CD4-positive, alpha-beta memory T cell (primary cell): ENCODE measurements at regions not wholly inside any gene's neighbourhood (a gene's known extent, or its start where the extent isn't known, plus 50 kb on each side); places are given as distances from the start of the nearest gene placed in this dataset.

ENCODE experiments used
- CTCF ChIA-PET: fragments of 350-600 bp; sonication (Branson Sonifier 250); formaldehyde crosslinking; loops from one replicate; lab custom pipeline; 2021; ENCODE audit warnings: inconsistent platforms; ENCODE audit not compliant: partially characterized antibody; lab: Charles Lee
- POLR2A ChIA-PET: fragments of 350-600 bp; sonication (Branson Sonifier 250); formaldehyde crosslinking; loops from one replicate; lab custom pipeline; 2021; ENCODE audit not compliant: partially characterized antibody; lab: Charles Lee
- DNase-seq, 5 donors: peaks; one replicate each; pipeline versions ENCODE4 v3.0.0 to v3.0.0-alpha.2; 2020 to 2022; ENCODE audit warnings: mixed read lengths in 1 of 5
- H3K27ac ChIP-seq: one replicate; pipeline ENCODE4 v1.7.0; 2013; ENCODE audit warnings: low read depth, low read length
- H3K27me3 ChIP-seq: 2 replicates; pipeline ENCODE4 v1.7.0; 2013; ENCODE audit warnings: mild to moderate bottlenecking, low read length, moderate library complexity; ENCODE audit not compliant: insufficient read depth
- H3K36me3 ChIP-seq: 2 replicates; pipeline ENCODE4 v1.7.0; 2013; ENCODE audit warnings: mild to moderate bottlenecking, low read length, moderate library complexity; ENCODE audit not compliant: insufficient read depth
- H3K4me1 ChIP-seq: 2 replicates; pipeline ENCODE4 v1.7.0; 2013; ENCODE audit warnings: mild to moderate bottlenecking, low read length, moderate library complexity; ENCODE audit not compliant: insufficient read depth
- H3K4me3 ChIP-seq, 2 donors: one replicate each; pipeline ENCODE4 v1.7.0; 2013; ENCODE audit warnings: low read length in 2 of 2, mild to moderate bottlenecking in 1 of 2
- H3K9me3 ChIP-seq, 2 donors: one replicate each; pipeline ENCODE4 v1.7.0; 2013; ENCODE audit warnings: low read length in 2 of 2, control low read depth in 1 of 2; ENCODE audit not compliant: control insufficient read depth in 1 of 2
- H3K27ac Mint-ChIP-seq, 7 donors: one replicate each; pipeline ENCODE4 v1.8.0; 2020 to 2021; ENCODE audit warnings: mixed read lengths in 7 of 7, mild to moderate bottlenecking in 6 of 7, inconsistent platforms in 3 of 7, moderate library complexity in 3 of 7
- H3K27me3 Mint-ChIP-seq, 2 donors: one replicate each; pipeline ENCODE4 v1.8.0; 2020 to 2021; ENCODE audit warnings: mixed read lengths in 2 of 2
- H3K36me3 Mint-ChIP-seq, 2 donors: one replicate each; pipeline ENCODE4 v1.8.0; 2020 to 2021; ENCODE audit warnings: mixed read lengths in 2 of 2, inconsistent platforms in 1 of 2, mild to moderate bottlenecking in 1 of 2
- H3K4me1 Mint-ChIP-seq, 4 donors: one replicate each; pipeline ENCODE4 v1.8.0; 2020 to 2021; ENCODE audit warnings: mixed read lengths in 4 of 4, mild to moderate bottlenecking in 1 of 4
- H3K4me3 Mint-ChIP-seq, 8 donors: one replicate each; pipeline ENCODE4 v1.8.0; 2020 to 2021; ENCODE audit warnings: mixed read lengths in 8 of 8, mild to moderate bottlenecking in 7 of 8, moderate library complexity in 6 of 8, inconsistent platforms in 3 of 8
- H3K9me3 Mint-ChIP-seq, 8 donors: one replicate each; pipeline ENCODE4 v1.8.0; 2020 to 2021; ENCODE audit warnings: mixed read lengths in 8 of 8, mild to moderate bottlenecking in 5 of 8, inconsistent platforms in 3 of 8, moderate library complexity in 1 of 8
- intact Hi-C: fragments of 100-400 bp; cut with micrococcal nuclease; formaldehyde crosslinking; loops from one replicate; pipeline ENCODE4 v1.15.1; 2023

DNA sequence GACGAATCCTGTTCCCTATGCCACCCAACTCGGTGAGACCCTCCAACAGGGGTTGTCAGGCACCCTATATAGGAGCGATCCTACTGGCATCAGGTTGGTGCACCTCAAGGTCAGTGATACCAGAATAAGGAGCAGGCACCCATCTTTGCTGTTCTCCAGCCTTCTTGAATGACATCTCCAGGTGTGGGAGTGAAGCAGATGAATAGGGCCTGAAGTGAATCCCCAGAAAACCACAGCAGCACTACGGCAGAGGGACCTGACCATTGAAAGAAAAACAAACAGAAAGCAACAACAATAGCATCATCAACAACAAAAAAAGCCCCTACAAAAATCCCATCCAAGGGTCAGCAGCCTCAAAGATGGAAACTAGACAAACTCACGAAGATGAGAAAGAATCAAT lies 445.2 kb upstream of the ATP2B1 start:
- Mint-ChIP-seq H3K27ac (no peak overlapping the region), H3K27me3 (no peaks in the 10 kb centered on the region), H3K9me3 (peaks cover 0 to 4% (median 0%) of the 10 kb centered on the region in 8 donors), H3K4me1 (peaks cover 2 to 6% (median 4%) of the 10 kb centered on the region in 4 donors), H3K4me3 (no peak overlapping the region), H3K36me3 (no peaks in the 10 kb centered on the region)
- ChIA-PET POLR2A (no interaction called here), CTCF (no interaction called here)
- H3K27me3 ChIP-seq = no peaks in the 10 kb centered on the region
- H3K4me1 ChIP-seq = no peaks in the 10 kb centered on the region
- H3K4me3 ChIP-seq = no peak overlapping the region
- no peaks in the 10 kb centered on the region for H3K36me3 ChIP-seq
- H3K9me3 ChIP-seq = no peaks in the 10 kb centered on the region
- intact Hi-C loops = no loop called here
- H3K27ac ChIP-seq = no peak overlapping the region
- no peak for DNase-seq

DNA sequence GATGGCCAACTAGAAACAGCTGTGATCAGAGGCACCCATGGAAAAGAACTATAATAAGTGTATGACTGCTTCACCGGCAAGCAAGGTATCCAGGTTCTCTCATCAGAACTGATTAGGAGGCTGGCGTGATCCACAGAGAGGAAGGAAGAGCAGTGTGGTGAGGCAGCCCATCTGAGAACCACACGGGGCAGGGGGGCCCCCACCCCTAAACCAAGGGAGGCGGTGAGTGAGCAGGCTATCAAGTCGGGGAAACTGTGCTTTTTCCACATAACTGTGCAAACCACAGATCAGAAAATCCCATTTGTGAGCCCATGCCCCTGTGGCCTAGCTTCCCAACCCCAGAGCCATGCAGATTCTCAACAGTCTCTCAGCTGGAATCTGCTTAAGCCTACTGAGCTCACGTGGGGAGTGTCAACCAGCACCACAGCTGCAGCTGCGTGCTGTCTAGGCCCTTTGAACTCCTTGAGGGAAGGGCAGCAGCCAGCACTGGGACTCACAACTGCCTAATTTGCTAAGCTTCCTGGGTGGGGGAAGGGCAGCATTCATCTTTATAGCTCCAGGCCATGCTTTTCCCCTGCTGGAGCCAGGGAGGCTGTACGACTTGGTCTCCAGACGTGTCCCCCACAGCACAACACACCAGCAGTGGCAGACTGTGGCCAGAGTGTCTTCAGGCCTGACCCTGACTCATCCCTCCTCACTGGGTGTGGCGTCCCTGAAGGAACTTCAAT lies 444.4 kb upstream of the ATP2B1 start:
- Histone ChIP-seq H3K27ac (no peak overlapping the region), H3K4me1 (no peaks in the 10 kb centered on the region), H3K9me3 (no peaks in the 10 kb centered on the region), H3K36me3 (no peaks in the 10 kb centered on the region), H3K4me3 (no peak overlapping the region), H3K27me3 (no peaks in the 10 kb centered on the region)
- Mint-ChIP-seq H3K27me3 (no peaks in the 10 kb centered on the region), H3K9me3 (peaks cover 0 to 4% (median 0%) of the 10 kb centered on the region in 8 donors), H3K36me3 (no peaks in the 10 kb centered on the region), H3K27ac (no peak overlapping the region), H3K4me3 (no peak overlapping the region), H3K4me1 (peaks cover 2 to 6% (median 4%) of the 10 kb centered on the region in 4 donors)
- no peak for DNase-seq
- CTCF ChIA-PET = no interaction called here
- POLR2A ChIA-PET = no interaction called here
- intact Hi-C loops = no loop called here

DNA sequence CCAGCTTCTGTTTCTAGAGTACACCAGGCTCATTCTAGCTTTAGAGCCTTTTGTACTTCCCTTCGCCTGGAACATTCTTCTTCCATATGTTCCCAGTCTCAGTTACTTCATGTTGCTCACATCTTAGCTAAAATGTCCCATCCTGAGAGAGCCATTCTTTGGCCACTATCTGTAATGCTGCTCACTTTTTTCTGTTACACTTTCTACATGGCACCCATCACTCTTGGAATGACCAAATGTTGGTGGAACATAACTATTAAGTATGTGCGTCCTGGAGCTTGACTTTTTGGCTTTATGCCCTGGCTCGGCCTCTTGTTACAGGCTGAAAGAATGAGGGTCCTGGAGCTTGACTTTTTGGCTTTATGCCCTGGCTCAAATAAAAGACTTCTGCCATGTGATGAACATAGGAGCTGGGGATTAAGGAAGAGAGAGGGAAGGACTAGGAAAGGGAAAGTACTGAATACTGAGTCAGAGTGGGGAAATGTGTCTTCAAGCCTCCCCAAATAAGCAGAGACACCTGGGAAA lies 442.9 kb upstream of the ATP2B1 start:
- no peaks in the 10 kb centered on the region for H3K9me3 ChIP-seq
- intact Hi-C loops = no loop called here

DNA sequence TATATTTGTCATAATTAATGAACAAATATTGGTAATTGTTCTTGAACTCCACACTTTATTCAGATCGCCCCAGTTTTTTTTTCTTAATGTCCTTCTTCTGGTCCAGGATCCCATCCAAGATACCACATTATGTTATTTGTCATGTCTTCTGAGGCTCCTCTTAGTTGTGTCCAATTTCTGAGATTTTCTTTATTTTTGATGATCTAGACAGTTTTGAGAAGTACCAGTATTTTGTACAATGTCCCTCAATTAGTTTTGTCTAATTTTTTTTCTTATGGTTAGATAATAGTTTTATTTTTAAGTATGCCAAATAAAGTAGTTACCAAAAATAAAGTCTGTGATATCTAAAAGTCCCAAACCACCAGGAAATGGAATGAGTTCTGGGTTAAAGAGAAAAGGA lies 440.8 kb upstream of the ATP2B1 start:
- peaks cover 3 to 10% of the 10 kb centered on the region in 2 donors for H3K27me3 Mint-ChIP-seq
- Histone ChIP-seq H3K27ac (no peak overlapping the region), H3K9me3 (no peaks in the 10 kb centered on the region), H3K4me1 (no peaks in the 10 kb centered on the region), H3K4me3 (no peak overlapping the region), H3K27me3 (no peaks in the 10 kb centered on the region), H3K36me3 (no peaks in the 10 kb centered on the region)
- no peak overlapping the region for H3K4me3 Mint-ChIP-seq
- POLR2A ChIA-PET = no interaction called here
- H3K9me3 Mint-ChIP-seq = peaks cover 0 to 7% (median 2%) of the 10 kb centered on the region in 8 donors
- intact Hi-C loops = no loop called here
- CTCF ChIA-PET = no interaction called here
- peaks cover 0 to 4% of the 10 kb centered on the region in 2 donors for H3K36me3 Mint-ChIP-seq
- no peak for DNase-seq
- H3K4me1 Mint-ChIP-seq = peaks cover 2 to 6% (median 4%) of the 10 kb centered on the region in 4 donors
- H3K27ac Mint-ChIP-seq = no peak overlapping the region

More for the DNA sequence above, 442.9 kb upstream of the ATP2B1 start:
- Histone ChIP-seq H3K4me1 (no peaks in the 10 kb centered on the region), H3K4me3 (no peak overlapping the region), H3K27me3 (no peaks in the 10 kb centered on the region), H3K36me3 (no peaks in the 10 kb centered on the region), H3K27ac (no peak overlapping the region)
- H3K36me3 Mint-ChIP-seq = peaks cover 0 to 4% of the 10 kb centered on the region in 2 donors
- peaks cover 2 to 6% (median 4%) of the 10 kb centered on the region in 4 donors for H3K4me1 Mint-ChIP-seq
- DNase-seq = no peak
- no peak overlapping the region for H3K4me3 Mint-ChIP-seq
- POLR2A ChIA-PET = no interaction called here
- H3K27ac Mint-ChIP-seq = no peak overlapping the region
- CTCF ChIA-PET = no interaction called here
- peaks cover 3 to 6% of the 10 kb centered on the region in 2 donors for H3K27me3 Mint-ChIP-seq
- H3K9me3 Mint-ChIP-seq = peaks cover 0 to 7% (median 0%) of the 10 kb centered on the region in 8 donors

DNA sequence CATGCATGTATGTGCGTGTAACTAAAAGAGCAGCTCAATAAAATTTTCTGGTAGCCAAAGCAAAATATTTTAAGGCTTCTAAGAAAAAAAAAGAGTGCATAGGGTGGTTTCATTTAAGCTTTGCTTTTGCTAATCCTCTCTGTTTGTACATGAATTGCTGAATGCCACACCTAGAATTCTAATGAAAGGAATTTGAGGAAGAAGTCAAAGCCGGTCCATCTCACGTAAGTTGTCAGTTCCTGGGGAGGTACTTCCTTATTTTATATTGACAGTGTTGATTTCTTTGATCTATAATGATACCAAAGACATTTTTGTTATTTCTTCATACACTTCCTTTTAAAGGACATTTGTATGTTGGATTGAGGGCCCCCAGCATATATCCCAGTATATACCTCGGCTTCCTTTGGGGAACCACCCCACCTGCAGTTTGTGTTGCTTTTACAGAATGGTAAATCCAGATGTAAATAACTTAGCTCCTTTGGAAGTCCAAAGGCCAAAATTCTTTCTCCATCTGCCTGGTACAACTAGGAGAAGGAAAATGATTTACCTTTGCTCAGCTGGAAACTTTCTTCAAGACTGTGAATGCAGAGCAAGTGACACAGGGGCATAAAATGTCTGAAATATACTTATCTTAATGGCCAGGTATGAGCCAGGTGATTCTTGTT lies 420.9 kb upstream of the ATP2B1 start:
- H3K27me3 Mint-ChIP-seq = peaks cover under 1 to 7% of the 10 kb centered on the region in 2 donors
- intact Hi-C loops = no loop called here
- H3K27ac ChIP-seq = no peak overlapping the region
- no peak overlapping the region for H3K27ac Mint-ChIP-seq
- H3K4me1 ChIP-seq = no peaks in the 10 kb centered on the region
- ChIA-PET CTCF (no interaction called here), POLR2A (no interaction called here)
- no peak for DNase-seq
- peaks cover 0 to 3% (median 0%) of the 10 kb centered on the region in 8 donors for H3K9me3 Mint-ChIP-seq
- no peaks in the 10 kb centered on the region for H3K4me1 Mint-ChIP-seq
- no peak overlapping the region for H3K4me3 Mint-ChIP-seq
- H3K27me3 ChIP-seq = no peaks in the 10 kb centered on the region
- H3K9me3 ChIP-seq = no peaks in the 10 kb centered on the region
- H3K36me3 Mint-ChIP-seq = peaks cover 0 to 3% of the 10 kb centered on the region in 2 donors
- H3K4me3 ChIP-seq = no peak overlapping the region
- H3K36me3 ChIP-seq = no peaks in the 10 kb centered on the region

DNA sequence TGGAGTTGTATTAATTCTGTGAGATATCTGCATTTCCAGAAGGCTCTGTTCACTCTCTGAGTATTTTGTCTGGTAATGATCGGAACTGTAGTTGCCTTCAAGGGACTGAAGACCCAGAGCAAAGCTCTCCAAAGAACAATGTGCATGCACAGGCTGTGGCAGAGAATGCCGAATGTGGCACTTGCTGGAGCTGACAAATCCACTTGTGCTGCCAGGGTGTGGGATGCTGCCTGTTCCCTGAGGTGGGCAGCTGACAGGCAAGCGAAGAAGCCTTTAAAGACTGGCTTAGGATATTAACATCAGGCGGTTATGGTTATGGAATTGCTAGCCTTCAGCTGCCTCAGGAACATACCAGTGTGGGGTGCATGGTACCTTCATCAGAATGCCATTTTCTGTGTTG lies 419.9 kb upstream of the ATP2B1 start:
- Mint-ChIP-seq H3K4me1 (no peaks in the 10 kb centered on the region), H3K9me3 (peaks cover 0 to 5% (median 0%) of the 10 kb centered on the region in 8 donors), H3K4me3 (no peak overlapping the region), H3K27me3 (peaks cover 2 to 10% of the 10 kb centered on the region in 2 donors), H3K36me3 (peaks cover 0 to 3% of the 10 kb centered on the region in 2 donors), H3K27ac (no peak overlapping the region)
- DNase-seq = no peak
- H3K4me3 ChIP-seq = no peak overlapping the region
- H3K9me3 ChIP-seq = no peaks in the 10 kb centered on the region
- H3K27me3 ChIP-seq = no peaks in the 10 kb centered on the region
- ChIA-PET CTCF (no interaction called here), POLR2A (no interaction called here)
- no peak overlapping the region for H3K27ac ChIP-seq
- H3K36me3 ChIP-seq = no peaks in the 10 kb centered on the region
- no peaks in the 10 kb centered on the region for H3K4me1 ChIP-seq
- intact Hi-C loops = no loop called here

DNA sequence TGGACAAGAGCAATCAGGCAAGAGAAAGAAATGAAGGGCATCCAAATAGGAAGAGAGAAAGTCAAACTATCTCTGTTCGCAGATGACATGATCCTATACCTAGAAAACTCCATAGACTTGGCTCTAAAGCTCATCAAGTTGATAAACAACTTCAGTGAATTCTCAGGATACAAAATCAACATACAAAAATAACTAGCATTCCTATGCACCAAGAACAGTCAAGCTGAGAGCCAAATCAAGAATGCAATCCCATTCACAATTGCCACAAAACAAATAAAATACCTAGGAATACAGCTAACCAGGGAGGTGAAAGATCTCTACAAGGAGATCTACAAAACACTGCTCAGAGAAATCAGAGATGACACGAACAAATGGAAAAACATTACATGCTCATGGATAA lies 417.5 kb upstream of the ATP2B1 start:
- Mint-ChIP-seq H3K27ac (no peak overlapping the region), H3K4me3 (no peak overlapping the region), H3K27me3 (peaks cover 2 to 10% of the 10 kb centered on the region in 2 donors), H3K36me3 (peaks cover 0 to 3% of the 10 kb centered on the region in 2 donors), H3K9me3 (peaks cover 0 to 11% (median 5%) of the 10 kb centered on the region in 8 donors), H3K4me1 (no peaks in the 10 kb centered on the region)
- Histone ChIP-seq H3K36me3 (no peaks in the 10 kb centered on the region), H3K27ac (no peak overlapping the region), H3K4me3 (no peak overlapping the region), H3K27me3 (no peaks in the 10 kb centered on the region), H3K4me1 (no peaks in the 10 kb centered on the region), H3K9me3 (no peaks in the 10 kb centered on the region)
- ChIA-PET CTCF (no interaction called here), POLR2A (no interaction called here)
- intact Hi-C loops = no loop called here
- no peak for DNase-seq
